DMS53 treated with DMSO at 0.1 percent for 48 hours (cell line): ENCODE measurements at regions not wholly inside any gene's neighbourhood (a gene's known extent, or its start where the extent isn't known, plus 50 kb on each side); places are given as distances from the start of the nearest gene placed in this dataset.
"Not testable (repeated sequence)": the region's sequence is repeated elsewhere in the genome, so short reads cannot be mapped to it uniquely, and the experiment has no call there.

Source experiments
- DNase-seq: peaks from one replicate; lab custom pipeline; 2025; ENCODE audit not compliant: unreplicated experiment; lab: John Stamatoyannopoulos, UW

DNA sequence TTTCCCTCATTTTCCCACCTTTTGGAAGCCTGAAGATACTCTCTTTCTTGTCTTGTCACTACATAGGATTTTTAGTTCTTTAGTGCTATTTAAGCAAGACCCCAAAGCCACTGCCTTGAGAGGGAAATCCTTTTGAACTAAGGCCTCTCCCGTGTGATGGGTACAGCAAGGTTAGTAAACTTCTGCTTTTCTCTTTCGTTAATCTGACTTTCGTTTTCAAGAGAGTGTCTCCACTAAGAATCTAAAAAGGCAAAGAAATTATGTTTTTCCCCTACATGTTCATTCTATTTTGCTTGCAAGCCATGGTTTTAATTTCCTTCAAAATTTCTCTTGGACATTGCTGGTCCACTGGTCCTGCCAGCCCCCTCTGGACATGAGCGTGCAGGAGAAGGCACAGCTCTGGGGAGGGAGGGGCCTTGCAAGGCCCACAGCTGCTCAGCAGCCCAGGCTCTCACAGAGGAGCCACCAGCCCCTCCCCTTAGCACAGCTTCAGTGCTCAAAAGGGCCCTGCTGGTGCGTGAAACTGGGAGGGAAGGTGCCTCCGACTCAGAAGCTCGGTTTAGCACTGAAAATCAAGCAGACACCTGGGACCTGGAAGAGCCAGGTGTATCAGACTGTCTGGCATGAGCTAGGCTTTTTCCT is 210.9 kb upstream of the GALNT2 start:
- DNase-seq, result no peak

DNA sequence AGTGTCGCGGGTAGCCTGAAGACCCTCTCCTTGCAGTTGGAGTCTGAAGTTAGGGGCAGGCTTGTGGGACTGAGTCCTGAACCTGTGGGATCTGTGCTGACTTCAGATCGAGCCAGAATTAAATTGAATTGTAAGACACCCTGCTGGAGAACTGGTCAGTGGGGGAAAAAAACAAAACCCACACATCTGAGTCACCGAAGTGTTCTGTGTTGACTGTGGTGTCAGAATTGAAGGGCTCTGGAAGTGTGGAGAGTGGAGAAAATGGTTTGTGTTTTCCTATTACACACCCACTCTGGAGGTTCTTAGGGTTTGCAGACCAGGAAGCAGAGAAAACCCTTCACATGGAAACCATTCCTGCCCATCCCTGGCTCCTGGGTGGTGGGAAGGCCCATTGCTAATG is 209.5 kb upstream of the GALNT2 start:
- DNase-seq, result no peak

GRCh38 chr1:229859026-229859425 is 208.0 kb upstream of the GALNT2 start:
- no peak for DNase-seq

GRCh38 chr1:229860926-229861325 is 206.1 kb upstream of the GALNT2 start:
- DNase-seq, result no peak

- DNase-seq, result no peak
Measured at GRCh38 chr1:229862017-229862774, 204.8 kb upstream of the GALNT2 start.

GRCh38 chr1:229863651-229864545 is 203.1 kb upstream of the GALNT2 start:
- DNase-seq, result no peak

DNA sequence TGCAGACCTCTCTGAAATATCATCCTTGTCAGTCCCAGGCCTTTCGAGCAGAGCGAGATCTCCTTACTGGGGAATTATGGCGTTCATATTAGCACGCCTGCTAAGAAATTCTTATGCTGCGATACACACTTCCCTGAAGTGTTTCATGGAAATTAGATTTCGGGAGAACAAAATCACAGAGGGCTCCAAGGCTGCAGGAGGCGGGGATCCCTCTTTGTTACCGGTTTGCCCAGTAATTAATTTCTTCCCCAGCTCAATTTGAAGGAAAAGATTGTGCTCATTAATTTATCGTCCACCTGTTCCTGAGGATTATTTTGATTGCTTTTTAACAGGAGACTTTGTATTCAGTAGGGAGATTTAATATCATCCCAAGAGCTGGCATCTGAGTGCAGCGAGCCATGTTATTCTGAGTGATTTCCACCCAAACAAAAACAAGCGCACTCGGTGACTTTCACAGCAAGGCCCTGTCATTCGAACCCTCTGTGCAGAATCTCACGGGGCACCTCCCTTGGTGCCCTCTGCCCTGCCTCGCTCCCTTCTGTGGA is 202.3 kb upstream of the GALNT2 start:
- no peak for DNase-seq

DNA sequence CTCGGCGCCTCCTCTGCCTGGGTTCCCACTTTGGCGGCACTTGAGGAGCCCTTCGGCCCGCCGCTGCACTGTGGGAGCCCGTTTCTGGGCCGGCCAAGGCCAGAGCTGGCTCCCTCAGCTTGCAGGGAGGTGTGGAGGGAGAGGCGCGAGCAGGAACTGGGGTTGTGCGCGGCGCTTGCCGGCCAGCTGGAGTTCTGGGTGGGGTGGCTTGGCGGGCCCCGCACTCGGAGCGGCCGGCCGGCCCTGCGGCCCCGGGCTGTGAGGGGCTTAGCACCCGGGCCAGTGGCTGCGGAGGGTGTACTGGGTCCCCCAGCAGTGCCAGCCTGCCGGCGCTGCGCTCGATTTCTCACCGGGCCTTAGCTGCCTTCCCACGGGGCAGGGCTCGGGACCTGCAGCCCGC is 201.7 kb upstream of the GALNT2 start:
- not testable (repeated sequence) for DNase-seq

GRCh38 chr1:229867726-229868125 is 199.3 kb upstream of the GALNT2 start:
- DNase-seq, result no peak

DNA sequence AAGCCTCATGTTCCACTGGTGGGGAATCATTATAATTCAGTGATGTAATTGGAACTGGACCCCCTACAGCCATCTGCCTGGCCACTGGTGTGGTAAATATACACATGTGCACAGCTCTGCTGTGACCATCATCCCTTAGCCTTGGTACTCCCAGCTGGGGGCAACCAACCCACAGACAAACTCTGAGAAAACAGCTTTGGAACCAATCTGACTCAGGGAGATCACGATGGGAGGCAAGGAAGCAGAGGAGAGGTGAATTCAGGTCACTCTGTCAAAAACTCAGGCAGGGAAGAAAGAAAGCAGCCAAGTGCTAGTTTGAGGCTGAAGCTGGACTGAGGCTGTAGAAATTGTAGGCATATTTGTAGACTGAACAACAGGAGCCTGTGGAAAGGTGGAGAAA is 197.8 kb upstream of the GALNT2 start:
- DNase-seq, result no peak

DNA sequence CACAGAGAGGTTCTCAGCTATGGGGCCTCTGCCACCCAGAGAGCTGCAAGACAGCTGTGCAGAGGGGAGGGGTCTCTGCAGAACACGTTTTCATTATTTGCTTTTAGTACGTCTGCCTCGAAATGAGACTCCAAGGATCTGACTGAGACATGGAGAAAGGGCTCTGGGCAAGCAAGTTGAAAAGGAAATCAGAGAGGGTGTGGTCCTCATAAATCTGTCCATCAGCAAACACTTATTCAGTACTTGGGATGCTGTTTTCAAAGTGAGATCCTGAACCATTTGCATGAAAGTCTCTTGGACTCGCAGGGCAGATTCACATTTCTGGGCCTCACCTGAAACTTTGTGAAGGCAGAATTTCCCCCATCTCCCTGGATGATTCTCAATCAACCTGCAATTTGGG is 197.4 kb upstream of the GALNT2 start:
- no peak for DNase-seq

- no peak for DNase-seq
Measured at GRCh38 chr1:229870381-229870780, 196.7 kb upstream of the GALNT2 start.

- DNase-seq, result no peak
Measured at GRCh38 chr1:229871078-229871676, 195.9 kb upstream of the GALNT2 start.

GRCh38 chr1:229874136-229874535 is 192.9 kb upstream of the GALNT2 start:
- DNase-seq, result no peak

DNA sequence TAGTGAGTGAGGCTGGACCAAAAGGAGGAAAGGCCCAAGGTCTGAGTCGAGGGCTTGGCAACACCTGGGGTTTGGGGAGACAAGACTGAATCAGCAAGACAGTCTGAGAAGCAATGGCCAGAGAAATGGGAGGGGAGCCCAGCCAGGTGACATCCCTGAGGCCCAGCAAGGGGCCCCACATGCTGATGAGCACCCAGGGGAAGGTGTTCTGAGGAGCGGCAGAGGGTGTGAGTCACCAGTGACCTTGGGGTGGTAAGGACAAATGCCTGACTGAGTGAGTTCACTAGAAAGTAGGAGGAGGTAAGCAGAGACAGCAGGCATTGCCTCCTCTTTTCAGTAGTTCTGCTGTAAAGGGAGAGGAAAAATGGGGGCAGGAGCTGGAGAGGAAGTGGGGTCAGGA is 192.4 kb upstream of the GALNT2 start:
- peak; percentile 26 for DNase-seq

DNA sequence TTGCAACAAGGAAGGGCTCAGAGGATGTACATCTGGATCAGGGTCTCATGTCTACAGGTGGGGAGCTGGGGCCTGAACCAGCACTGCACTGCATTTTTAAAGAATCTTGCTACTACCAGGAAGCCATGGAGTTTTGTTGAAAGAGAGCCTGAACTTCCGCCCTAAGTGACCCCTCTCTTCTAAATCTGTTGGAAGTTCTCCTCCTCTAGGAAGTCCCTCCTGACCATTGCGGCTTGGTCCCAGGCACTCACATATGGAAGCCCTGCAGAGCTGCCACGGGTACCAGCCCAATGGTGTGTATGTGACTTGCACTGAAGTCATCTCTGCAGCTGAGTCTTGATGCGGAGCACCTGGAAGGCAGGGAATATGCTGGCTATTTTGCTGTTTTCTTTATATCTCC is 192.0 kb upstream of the GALNT2 start:
- no peak for DNase-seq

- DNase-seq, result no peak
Measured at GRCh38 chr1:229879746-229880145, 187.3 kb upstream of the GALNT2 start.

- DNase-seq, result no peak
Measured at GRCh38 chr1:229880271-229881170, 186.5 kb upstream of the GALNT2 start.

- no peak for DNase-seq
Measured at GRCh38 chr1:229882621-229883020, 184.4 kb upstream of the GALNT2 start.
